AG04450 (cell line): ENCODE measurements at regions not wholly inside any gene's neighbourhood (a gene's known extent, or its start where the extent isn't known, plus 50 kb on each side); places are given as distances from the start of the nearest gene placed in this dataset.
"Not testable (repeated sequence)": the region's sequence is repeated elsewhere in the genome, so short reads cannot be mapped to it uniquely, and the experiment has no call there.

ENCODE experiments used
- CTCF ChIA-PET: fragments of 300-600, 350-600 bp; formaldehyde crosslinking; extraction: SDS; loops from one replicate; lab custom pipeline; 2022; ENCODE audit warnings: antibody characterized with exemption, inconsistent platforms; lab: Charles Lee
- POLR2A ChIA-PET: fragments of 350-600 bp; formaldehyde crosslinking; extraction: SDS; loops from one replicate; lab custom pipeline; 2021; ENCODE audit warnings: antibody characterized with exemption, inconsistent platforms; lab: Yijun Ruan, JAX
- DNase-seq: peaks from one replicate; pipeline ENCODE4 v3.0.0-alpha.2; 2011; ENCODE audit warnings: low read depth, low spot score
- H3K27ac ChIP-seq: one replicate; pipeline ENCODE4 v1.5.1; 2012; ENCODE audit warnings: low read depth, low read length, control low read depth
- H3K27me3 ChIP-seq: one replicate; pipeline ENCODE4 v1.6.0; 2012; ENCODE audit warnings: low read length; ENCODE audit not compliant: control insufficient read depth, insufficient read depth
- H3K4me3 ChIP-seq: 2 replicates; pipeline ENCODE4 v1.5.1; 2011; ENCODE audit warnings: mild to moderate bottlenecking, low read depth, low read length, control low read depth
- H3K9me3 ChIP-seq: 2 replicates; pipeline ENCODE4 v1.5.1; 2012; ENCODE audit warnings: low read length; ENCODE audit not compliant: control insufficient read depth, insufficient read depth
- CTCF ChIP-seq: IDR thresholded peaks from 2 replicates; pipeline ENCODE4 v1.5.1; 2011; ENCODE audit warnings: low read depth, low read length, control low read depth, inconsistent platforms

DNA sequence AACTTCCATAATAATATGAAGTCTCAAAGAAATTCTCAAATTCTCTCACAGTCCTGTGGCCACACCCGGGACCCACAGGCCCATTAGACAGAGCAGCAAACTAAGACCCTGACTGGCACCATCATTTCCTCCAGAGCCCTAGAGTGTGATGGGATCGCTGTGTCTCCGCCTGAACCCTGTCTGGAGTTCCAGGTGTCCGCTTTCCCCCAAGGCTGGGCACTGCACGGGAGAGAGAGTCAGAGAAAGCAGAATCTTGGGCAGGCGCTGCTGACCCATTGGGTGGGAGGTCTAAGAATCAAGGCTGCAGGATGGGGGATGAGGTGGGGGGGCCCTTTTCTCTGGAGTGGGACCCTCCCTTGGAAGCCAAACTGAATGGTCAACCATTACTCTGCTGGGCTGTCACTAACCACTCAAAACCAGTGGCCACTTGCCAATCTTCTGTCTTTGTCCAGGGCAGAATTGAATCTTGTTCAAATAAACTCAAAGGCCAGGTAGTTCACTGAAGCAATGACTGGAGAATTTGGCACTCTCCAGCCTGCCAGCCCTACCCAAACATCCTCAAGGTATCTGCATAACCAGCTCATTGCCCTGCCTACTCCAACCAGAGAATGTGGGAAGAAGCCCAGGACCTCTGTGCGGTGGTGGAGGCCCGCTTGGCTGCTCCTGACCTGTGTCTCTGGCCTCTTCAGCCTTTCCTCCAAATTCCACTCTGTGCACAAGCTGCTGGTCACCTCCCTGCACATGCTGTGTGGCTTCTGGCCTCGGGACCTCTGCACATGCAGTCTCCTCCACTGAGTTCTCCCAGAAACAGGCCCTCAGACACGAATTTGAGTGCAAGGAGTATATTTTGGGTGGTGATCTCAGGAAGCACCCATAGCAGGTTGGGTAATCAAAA, 141.1 kb downstream of the CEBPB start:
- no peak for DNase-seq
- Histone ChIP-seq H3K9me3 (peaks cover 3% of the 10 kb centered on the region; the same call in 1 of the 2 replicates), H3K27me3 (no peaks in the 10 kb centered on the region), H3K27ac (no peak overlapping the region), H3K4me3 (no peak overlapping the region)
- POLR2A ChIA-PET, result no interaction called here
- CTCF ChIA-PET, result no interaction called here
- TF ChIP-seq CTCF, result no peak

- Histone ChIP-seq H3K9me3 (peaks cover 3% of the 10 kb centered on the region; the same call in 1 of the 2 replicates), H3K4me3 (no peak overlapping the region), H3K27ac (no peak overlapping the region), H3K27me3 (no peaks in the 10 kb centered on the region)
- TF ChIP-seq CTCF, result no peak
- POLR2A ChIA-PET, result no interaction called here
- CTCF ChIA-PET, result no interaction called here
- no peak for DNase-seq
These were observed 141.9 kb downstream of the CEBPB start for GRCh38 chr20:50332491-50332980.

DNA sequence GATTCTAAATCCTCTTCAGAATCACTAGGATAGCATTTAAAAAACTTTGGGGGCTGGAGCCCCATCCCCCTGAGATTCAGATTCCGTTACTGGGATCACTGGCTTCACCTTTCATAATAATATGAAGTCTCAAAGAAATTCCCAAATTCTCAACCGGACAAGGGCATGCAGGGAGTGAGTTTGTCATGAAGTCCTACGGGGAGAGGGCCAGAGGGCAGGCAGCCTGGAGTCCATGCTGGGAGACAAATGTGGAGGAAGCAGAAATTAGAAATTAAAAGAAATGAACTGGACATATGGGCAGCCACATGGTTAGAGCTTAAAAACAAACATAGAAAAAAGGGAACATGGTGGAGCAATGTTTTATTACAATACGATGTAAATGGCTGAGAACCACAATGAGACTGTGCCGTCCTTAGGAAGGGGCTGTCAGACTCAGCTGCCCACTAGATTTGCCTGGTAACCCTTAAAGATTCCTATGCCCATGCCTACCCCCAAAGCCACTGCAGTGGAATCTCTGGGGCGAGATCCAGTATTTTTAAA, 142.6 kb downstream of the CEBPB start:
- POLR2A ChIA-PET, result interaction anchor here (0.9 kb wide), 1 partner anchor 28 kb away, joined by 3 read pairs; no protein-coding TSS in a partner anchor

GRCh38 chr20:50333812-50334211, 143.2 kb downstream of the CEBPB start:
- POLR2A ChIA-PET, result interaction anchor here (0.7 to 0.9 kb wide), 3 partner anchors 12 to 1045 kb away, joined by 3 to 6 read pairs (median 4); no protein-coding TSS in a partner anchor
- H3K9me3 ChIP-seq, result no peaks in the 10 kb centered on the region; the same call in 1 of the 2 replicates

More for the DNA sequence above, 142.6 kb downstream of the CEBPB start:
- no peak for TF ChIP-seq CTCF
- Histone ChIP-seq H3K27me3 (no peaks in the 10 kb centered on the region), H3K4me3 (no peak overlapping the region), H3K9me3 (peaks cover 3% of the 10 kb centered on the region; the same call in 1 of the 2 replicates), H3K27ac (no peak overlapping the region)
- no peak for DNase-seq
- CTCF ChIA-PET, result interaction anchor here (0.5 kb wide), 1 partner anchor 146 kb away, joined by 4 read pairs; no protein-coding TSS in a partner anchor

GRCh38 chr20:50334512-50334911, 143.9 kb downstream of the CEBPB start:
- CTCF ChIA-PET, H3K27me3 ChIP-seq, H3K4me3 ChIP-seq, H3K27ac ChIP-seq, DNase-seq, H3K9me3 ChIP-seq: not testable (repeated sequence)
- POLR2A ChIA-PET, result interaction anchor here (0.6 to 0.7 kb wide), 3 partner anchors 11 to 1046 kb away, joined by 3 to 6 read pairs (median 4); no protein-coding TSS in a partner anchor

More at GRCh38 chr20:50333812-50334211, 143.2 kb downstream of the CEBPB start:
- no peaks in the 10 kb centered on the region for H3K27me3 ChIP-seq
- DNase-seq, result peak; percentile 56
- H3K27ac ChIP-seq, result no peak overlapping the region
- CTCF ChIA-PET, result interaction anchor here (0.5 kb wide), 1 partner anchor 147 kb away, joined by 4 read pairs; no protein-coding TSS in a partner anchor
- TF ChIP-seq CTCF, result no peak
- no peak overlapping the region for H3K4me3 ChIP-seq
